GM18861 (cell line): ENCODE measurements at regions not wholly inside any gene's neighbourhood (a gene's known extent, or its start where the extent isn't known, plus 50 kb on each side); places are given as distances from the start of the nearest gene placed in this dataset.

Experiments
- ATAC-seq: cut with Tn5 transposase; IDR thresholded peaks from one replicate; pipeline ENCODE4 v1.9.1; 2021; ENCODE audit not compliant: unreplicated experiment

DNA sequence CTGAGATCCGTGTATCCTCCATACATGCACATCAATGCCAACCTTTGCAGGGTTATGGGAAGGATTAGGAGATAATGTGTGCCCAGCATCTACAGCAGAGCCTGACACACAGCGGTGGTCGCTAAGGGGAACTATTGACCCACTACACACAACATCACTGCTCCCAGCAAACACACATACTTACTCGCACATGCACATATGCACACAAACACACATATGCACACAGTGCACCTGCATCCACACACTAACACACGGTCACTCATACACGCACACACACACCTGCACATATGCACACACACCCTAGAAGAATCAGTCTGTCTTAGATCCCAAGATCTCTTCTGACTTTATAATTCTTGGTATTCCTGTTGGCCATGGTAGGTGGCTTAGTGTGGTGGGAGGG lies 118.3 kb downstream of the GYPC start:
- ATAC-seq: no peak

DNA sequence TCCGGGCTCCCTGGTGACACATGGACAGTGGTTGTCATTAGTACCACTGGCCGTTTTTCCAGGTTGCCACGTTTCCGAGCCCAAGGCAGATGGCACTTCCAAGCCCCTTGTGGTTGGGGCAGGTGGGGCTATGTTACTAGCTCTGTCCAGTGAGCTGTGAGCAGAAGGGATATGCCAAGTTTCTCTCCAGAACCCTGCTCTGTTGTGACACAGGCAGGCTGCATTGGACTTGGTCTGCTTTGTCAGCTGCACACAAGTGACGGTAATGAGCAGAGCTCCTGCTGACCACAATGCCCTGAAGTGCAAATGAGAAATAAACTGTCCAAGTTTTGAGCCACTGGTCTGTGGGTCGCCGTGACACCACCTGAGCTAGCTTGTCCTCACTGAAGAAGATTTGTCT lies 118.8 kb downstream of the GYPC start:
- no peak for ATAC-seq

DNA sequence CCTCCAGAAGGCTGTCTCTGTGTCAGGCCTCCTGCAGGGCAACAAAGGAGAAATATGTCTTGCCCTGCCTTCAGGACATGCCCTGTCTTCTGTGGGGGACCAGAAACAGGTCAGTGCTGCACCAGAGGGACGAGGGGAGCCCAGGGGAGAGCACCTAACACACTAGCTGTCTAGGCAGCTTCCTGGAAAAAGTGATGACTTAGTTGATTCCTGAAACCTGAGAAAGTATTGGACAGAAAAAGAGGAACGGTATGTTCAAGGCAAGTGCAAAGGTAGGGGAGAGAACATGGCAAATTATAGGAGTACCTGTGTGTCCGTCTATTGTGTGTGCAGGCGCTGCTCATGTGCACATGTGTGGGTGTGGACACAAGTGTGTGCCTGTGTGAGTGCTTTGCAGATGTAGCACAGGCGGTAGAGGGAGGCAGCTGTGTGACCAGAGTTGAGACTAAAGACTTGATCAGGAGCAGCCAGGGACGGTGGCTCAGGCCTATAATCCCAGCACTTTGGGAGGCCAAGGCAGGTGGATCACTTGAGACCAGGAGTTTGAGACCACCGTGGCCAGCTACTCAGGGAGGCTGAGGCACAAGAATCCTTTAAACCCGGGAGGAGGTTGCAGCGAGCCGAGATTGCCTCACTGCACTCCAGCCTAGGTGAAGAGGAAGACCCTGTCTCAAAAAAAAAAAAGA lies 119.5 kb downstream of the GYPC start:
- no peak for ATAC-seq

DNA sequence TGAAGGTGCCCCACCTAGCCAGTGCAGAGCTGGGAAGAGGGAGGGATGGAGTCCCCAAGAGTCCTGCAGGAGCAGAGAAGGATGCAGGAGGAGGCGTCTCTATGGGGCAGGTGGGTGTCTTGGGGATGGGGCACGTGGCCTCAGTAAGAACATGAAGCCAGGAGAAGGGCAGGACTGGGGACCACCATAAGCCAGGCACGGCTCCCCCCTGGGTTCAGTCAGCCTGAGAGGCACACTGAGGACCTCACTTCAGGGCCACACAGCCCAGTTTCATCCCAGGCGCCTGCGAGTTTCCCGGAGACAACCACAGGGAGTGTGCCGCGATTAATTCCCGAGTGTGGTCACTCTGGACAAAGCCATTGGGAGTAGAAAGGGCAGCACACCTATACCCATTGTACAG lies 120.3 kb downstream of the GYPC start:
- no peak for ATAC-seq

DNA sequence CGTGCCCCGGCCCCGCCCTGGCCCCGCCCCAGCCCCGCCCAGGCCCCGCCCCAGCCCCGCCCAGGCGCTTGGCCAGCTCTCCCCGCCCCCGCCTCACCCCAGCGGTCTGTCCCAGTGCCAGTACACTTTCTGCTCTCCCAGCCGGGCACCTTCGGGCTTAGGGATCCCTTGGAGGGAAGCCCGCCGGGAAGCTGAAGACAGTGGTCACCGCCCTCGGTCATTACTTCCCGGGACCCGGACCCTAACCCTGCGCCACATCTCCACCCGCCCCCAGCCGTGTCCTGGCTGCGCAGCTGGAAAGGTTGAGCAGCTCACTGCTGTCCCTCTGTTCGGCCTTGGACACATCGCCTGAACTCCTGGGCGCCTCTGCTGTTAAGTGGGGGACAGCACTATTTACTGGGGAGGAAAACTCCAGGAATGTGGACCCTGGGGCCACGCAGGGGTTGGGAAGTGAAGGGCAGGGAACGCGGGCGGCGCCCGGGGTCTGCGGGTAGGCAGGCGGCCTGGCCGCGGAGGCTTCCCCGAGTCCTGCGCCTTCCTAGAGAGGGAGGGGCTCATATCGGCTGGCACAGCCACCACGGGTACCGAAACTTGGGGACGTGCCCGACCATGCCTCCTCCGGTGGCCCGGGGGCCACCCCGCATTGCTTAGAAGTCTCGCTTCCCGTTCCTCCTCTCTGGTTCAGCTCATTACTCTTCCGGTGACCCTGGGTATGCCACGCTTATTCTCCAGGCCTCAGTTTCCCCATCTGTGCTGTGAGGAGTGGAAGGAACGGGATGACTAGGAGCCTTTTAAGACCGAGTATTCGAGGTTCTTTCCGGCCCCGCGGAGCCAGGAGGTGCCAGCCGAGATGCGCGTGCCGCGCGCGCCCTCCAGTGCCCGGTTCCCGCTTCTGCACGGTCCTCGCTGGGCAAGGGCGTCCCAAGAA lies 121.0 kb downstream of the GYPC start:
- peak; percentile 90 for ATAC-seq

DNA sequence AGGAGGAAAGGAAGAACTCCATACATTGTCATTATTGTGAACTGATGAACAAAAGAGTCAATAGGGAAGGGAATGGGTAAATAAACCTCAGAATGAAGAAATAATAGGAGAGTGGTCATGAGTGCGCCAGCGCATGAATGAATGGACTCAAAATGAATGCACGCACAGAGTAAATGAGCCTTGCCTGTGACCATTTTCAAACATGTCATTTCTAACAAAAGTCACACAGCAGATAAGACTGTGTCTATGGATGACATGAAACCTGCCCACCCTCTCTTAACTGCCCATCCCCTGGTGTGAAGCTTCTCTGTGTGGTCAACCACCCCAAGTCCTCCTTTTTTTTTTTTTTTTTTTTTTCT lies 121.1 kb upstream of the TEX51 start:
- peak; percentile 25 for ATAC-seq

- ATAC-seq: no peak
Observed at GRCh38 chr2:126778561-126779501, 119.9 kb upstream of the TEX51 start.

- no peak for ATAC-seq
Observed at GRCh38 chr2:126781206-126781605, 117.5 kb upstream of the TEX51 start.

GRCh38 chr2:126781806-126782205 lies 116.9 kb upstream of the TEX51 start:
- ATAC-seq: no peak

GRCh38 chr2:126782648-126783047 lies 116.0 kb upstream of the TEX51 start:
- ATAC-seq: no peak

GRCh38 chr2:126783341-126783740 lies 115.3 kb upstream of the TEX51 start:
- no peak for ATAC-seq

GRCh38 chr2:126784045-126784444 lies 114.6 kb upstream of the TEX51 start:
- ATAC-seq: no peak

- ATAC-seq: no peak
Observed at GRCh38 chr2:126784621-126785020, 114.1 kb upstream of the TEX51 start.

DNA sequence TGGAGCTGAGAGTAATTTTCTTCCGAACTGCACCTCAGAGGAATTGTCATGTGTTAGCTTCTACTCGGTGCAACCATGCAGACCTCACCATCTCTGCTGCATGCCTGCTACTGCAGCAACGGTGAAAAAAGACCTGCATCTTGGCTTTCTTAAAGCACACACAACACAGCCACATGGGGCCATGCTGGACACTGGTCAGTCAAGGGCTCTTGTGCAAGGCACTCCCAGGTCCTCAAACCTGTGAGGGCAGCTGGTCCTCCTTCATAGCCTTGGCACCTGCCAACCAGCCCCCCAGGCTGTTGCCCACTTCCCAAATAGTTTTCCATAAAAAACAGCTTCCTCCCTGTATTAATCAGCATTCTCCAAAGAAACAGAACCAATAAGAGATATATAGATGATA lies 113.5 kb upstream of the TEX51 start:
- ATAC-seq: no peak

DNA sequence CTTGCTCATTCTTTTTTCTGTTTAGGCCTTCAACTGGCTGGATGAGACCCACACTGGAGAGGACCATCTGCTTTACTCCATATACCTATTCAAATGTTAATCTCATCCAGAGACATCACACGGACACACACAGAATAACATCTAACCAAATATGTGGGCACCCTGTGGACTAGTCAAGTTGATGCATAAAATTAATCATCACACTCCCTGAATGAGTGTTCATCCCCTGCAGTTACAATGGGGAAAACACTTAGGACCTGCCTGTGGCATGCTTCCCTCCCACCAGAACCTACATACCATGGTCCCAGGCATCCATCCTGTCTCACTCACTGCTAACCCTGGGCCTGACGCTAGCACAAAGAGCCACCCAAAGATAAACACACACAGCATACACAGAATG lies 112.8 kb upstream of the TEX51 start:
- ATAC-seq: no peak

GRCh38 chr2:126786765-126787164 lies 111.9 kb upstream of the TEX51 start:
- no peak for ATAC-seq

DNA sequence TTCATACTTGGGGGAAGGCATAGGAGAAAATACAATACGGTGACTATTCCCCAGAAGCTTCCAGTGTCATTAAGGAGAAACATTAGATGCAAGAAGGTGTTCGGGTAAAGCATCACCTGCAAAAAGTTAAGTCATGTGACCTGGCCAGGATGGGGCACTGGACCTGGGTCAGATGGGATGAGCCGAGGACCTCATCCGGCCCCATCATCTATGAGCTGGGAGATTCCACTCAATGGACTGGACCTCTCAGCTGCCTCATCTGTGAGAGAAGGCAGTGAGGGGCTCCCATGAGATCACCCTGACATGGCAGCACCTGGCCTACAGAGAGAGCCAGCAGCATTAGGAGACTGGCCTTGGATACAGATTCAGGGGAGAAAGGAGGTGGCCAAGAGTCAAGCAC lies 111.4 kb upstream of the TEX51 start:
- ATAC-seq: no peak

DNA sequence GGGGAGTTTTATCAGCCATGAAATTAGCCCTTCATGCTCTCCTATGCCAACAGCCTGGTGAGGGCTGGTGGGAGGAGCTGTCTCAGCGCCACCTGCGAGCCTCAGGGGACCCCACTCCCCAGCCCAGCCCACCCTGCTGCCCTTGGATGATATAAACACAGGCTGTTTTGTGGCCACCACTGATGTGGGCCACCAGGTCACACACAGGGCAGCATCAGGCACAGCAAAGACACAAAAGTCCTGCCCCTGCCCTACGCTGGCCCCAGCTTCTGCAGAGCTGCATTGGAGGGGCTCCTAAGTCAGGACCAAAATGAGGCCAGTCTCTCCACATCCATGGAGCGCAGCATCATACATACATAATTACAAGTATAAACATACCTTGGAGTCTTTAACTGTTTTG lies 110.6 kb upstream of the TEX51 start:
- no peak for ATAC-seq

DNA sequence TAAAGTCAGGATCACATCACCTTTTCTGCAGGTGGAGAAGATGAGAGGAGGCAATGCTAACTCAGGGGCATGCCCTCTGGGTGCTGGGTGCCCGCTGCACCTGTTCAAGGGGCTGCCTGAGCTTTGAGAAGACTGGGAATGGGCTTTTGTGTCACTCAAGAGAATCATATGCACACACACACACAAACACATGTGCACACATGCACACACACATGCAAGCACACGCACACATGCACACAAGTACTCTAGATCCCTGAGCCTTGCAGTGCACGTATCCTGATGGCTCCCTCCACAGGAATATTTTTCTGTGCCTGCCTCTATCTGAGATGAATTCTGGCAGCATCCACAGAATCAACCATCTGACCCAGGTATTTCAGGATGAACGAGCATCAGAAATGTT lies 110.0 kb upstream of the TEX51 start:
- no peak for ATAC-seq

DNA sequence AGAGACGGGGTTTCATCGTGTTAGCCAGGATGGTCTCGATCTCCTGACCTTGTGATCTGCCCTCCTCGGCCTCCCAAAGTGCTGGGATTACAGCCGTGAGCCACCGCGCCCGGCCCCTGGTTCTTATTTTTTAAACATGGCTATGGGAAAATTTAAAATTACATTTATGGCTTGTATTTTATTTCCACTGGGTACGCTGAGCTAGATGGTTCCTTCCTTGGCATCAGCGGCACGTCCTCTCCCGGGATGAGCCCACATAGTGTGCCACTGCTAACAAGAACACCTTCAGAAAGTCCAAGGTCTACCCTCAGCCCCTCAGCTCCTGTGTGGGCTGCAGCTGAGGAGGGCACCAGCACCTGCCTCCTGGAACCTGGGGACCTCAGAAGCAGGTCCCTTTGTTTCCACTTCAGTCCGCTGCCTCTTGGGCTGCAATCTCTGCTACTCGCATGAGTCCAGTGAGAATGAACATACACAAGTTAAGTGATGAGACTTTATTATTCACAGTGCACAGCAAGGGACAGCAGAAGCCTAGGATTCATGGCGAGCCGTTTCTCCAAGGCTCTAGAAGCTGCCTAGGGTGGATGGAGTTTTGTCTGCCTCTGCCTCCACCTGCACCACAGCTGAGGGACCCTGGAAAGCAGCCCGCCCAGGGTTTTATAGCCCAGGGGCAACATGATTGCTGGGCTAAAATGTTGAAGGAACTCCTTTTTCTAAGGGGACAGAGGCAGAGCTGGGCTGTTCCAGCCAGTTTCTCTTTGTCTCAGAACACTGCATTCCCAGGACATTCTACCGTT lies 107.5 kb upstream of the TEX51 start:
- no peak for ATAC-seq

- ATAC-seq: no peak
Observed at GRCh38 chr2:126792186-126792585, 106.5 kb upstream of the TEX51 start.
